Endothelial cell (in vitro differentiated cells): ENCODE measurements at regions not wholly inside any gene's neighbourhood (a gene's known extent, or its start where the extent isn't known, plus 50 kb on each side); places are given as distances from the start of the nearest gene placed in this dataset.

Experiments used
- DNase-seq: peaks from one replicate; pipeline ENCODE4 v3.0.0; 2021; ENCODE audit warnings: low spot score
- H3K27ac Mint-ChIP-seq: one replicate; pipeline ENCODE4 v1.8.0; 2021; ENCODE audit warnings: mixed read lengths, inconsistent platforms; ENCODE audit not compliant: unreplicated experiment
- H3K27me3 Mint-ChIP-seq: one replicate; pipeline ENCODE4 v1.8.0; 2021; ENCODE audit warnings: mild to moderate bottlenecking, moderate library complexity, mixed read lengths, inconsistent platforms; ENCODE audit not compliant: unreplicated experiment
- H3K36me3 Mint-ChIP-seq: one replicate; pipeline ENCODE4 v1.8.0; 2021; ENCODE audit warnings: mild to moderate bottlenecking, low read depth, mixed read lengths, inconsistent platforms; ENCODE audit not compliant: unreplicated experiment
- H3K4me1 Mint-ChIP-seq: one replicate; pipeline ENCODE4 v1.8.0; 2021; ENCODE audit warnings: mild to moderate bottlenecking, mixed read lengths, inconsistent platforms; ENCODE audit not compliant: unreplicated experiment
- H3K4me3 Mint-ChIP-seq: one replicate; pipeline ENCODE4 v1.8.0; 2021; ENCODE audit warnings: mild to moderate bottlenecking, mixed read lengths, inconsistent platforms; ENCODE audit not compliant: unreplicated experiment
- H3K9me3 Mint-ChIP-seq: one replicate; pipeline ENCODE4 v1.8.0; 2021; ENCODE audit warnings: mixed read lengths, inconsistent platforms; ENCODE audit not compliant: unreplicated experiment
- CTCF ChIP-seq: fragments of 200-600 bp; sonication (generic); IDR thresholded peaks from one replicate; pipeline ENCODE4 v1.5.0; 2021; ENCODE audit warnings: antibody characterized with exemption; ENCODE audit not compliant: unreplicated experiment

GRCh38 chr10:65294329-65294728 is 1631.5 kb upstream of the LRRTM3 start:
- no peaks in the 10 kb centered on the region for H3K36me3 Mint-ChIP-seq
- DNase-seq: no peak
- H3K27me3 Mint-ChIP-seq: no peaks in the 10 kb centered on the region
- H3K27ac Mint-ChIP-seq: no peak overlapping the region
- H3K4me1 Mint-ChIP-seq: no peaks in the 10 kb centered on the region
- H3K4me3 Mint-ChIP-seq: no peak overlapping the region
- H3K9me3 Mint-ChIP-seq: no peaks in the 10 kb centered on the region
- TF ChIP-seq CTCF: no peak

- no peak for TF ChIP-seq CTCF
- Mint-ChIP-seq H3K4me3 (no peak overlapping the region), H3K27ac (no peak overlapping the region), H3K36me3 (no peaks in the 10 kb centered on the region), H3K4me1 (no peaks in the 10 kb centered on the region), H3K27me3 (no peaks in the 10 kb centered on the region), H3K9me3 (no peaks in the 10 kb centered on the region)
- no peak for DNase-seq
Observed at GRCh38 chr10:65301181-65301580, 1624.7 kb upstream of the LRRTM3 start.

GRCh38 chr10:65306201-65306600 is 1619.6 kb upstream of the LRRTM3 start:
- Mint-ChIP-seq H3K27ac (no peak overlapping the region), H3K4me3 (no peak overlapping the region), H3K36me3 (no peaks in the 10 kb centered on the region), H3K27me3 (no peaks in the 10 kb centered on the region), H3K9me3 (no peaks in the 10 kb centered on the region), H3K4me1 (no peaks in the 10 kb centered on the region)
- TF ChIP-seq CTCF: no peak
- no peak for DNase-seq

- no peak for DNase-seq
- no peaks in the 10 kb centered on the region for H3K36me3 Mint-ChIP-seq
- no peaks in the 10 kb centered on the region for H3K4me1 Mint-ChIP-seq
- no peak overlapping the region for H3K4me3 Mint-ChIP-seq
- no peak overlapping the region for H3K27ac Mint-ChIP-seq
- no peaks in the 10 kb centered on the region for H3K9me3 Mint-ChIP-seq
- no peak for TF ChIP-seq CTCF
- no peaks in the 10 kb centered on the region for H3K27me3 Mint-ChIP-seq
Observed at GRCh38 chr10:65312876-65313275, 1613.0 kb upstream of the LRRTM3 start.

- DNase-seq: no peak
- Mint-ChIP-seq H3K9me3 (no peaks in the 10 kb centered on the region), H3K4me3 (no peak overlapping the region), H3K4me1 (no peaks in the 10 kb centered on the region), H3K36me3 (no peaks in the 10 kb centered on the region), H3K27ac (no peak overlapping the region), H3K27me3 (no peaks in the 10 kb centered on the region)
- TF ChIP-seq CTCF: no peak
Observed at GRCh38 chr10:65313406-65313805, 1612.4 kb upstream of the LRRTM3 start.
